Upper lobe of left lung (tissue), 4 donors: ENCODE measurements at regions not wholly inside any gene's neighbourhood (a gene's known extent, or its start where the extent isn't known, plus 50 kb on each side); places are given as distances from the start of the nearest gene placed in this dataset.

ENCODE experiments used
- CTCF ChIP-seq, 6 experiments: fragments of 450-650 bp in 4 of 6; fragments of 200-600 bp in 2 of 6; sonication (generic) in 2 of 6; IDR thresholded peaks; one replicate each; pipeline ENCODE4 v1.5.1; 2016 to 2019; ENCODE audit warnings: antibody characterized with exemption in 6 of 6
- EP300 ChIP-seq, 4 donors: sonication (generic); formaldehyde crosslinking; IDR thresholded peaks; one replicate each; pipeline ENCODE4 v1.5.1; 2017; ENCODE audit warnings: antibody characterized with exemption in 4 of 4, control low read depth in 2 of 4
- POLR2A ChIP-seq, 4 donors: fragments of 450-650 bp; IDR thresholded peaks; one replicate each; pipeline ENCODE4 v1.5.1; 2016 to 2017; ENCODE audit warnings: antibody characterized with exemption in 4 of 4, mild to moderate bottlenecking in 2 of 4

GRCh38 chr5:141780240-141780951 is 97.8 kb downstream of the PCDH1 start:
- no peak for TF ChIP-seq POLR2A (IDR thresholded peaks at IDR 0.05)
- no peak for TF ChIP-seq CTCF (IDR thresholded peaks at IDR 0.05)
- TF ChIP-seq EP300 (IDR thresholded peaks at IDR 0.05): no peak
